GM12875 (cell line): ENCODE measurements at regions not wholly inside any gene's neighbourhood (a gene's known extent, or its start where the extent isn't known, plus 50 kb on each side); places are given as distances from the start of the nearest gene placed in this dataset.

ENCODE experiments used
- H3K4me3 ChIP-seq: one replicate; pipeline ENCODE4 v1.5.1; 2011; ENCODE audit warnings: low read depth, low read length, control low read depth
- TF ChIP-seq, protein P1 (sequence below): IDR thresholded peaks from 2 replicates; pipeline ENCODE4 v1.5.1; 2011; ENCODE audit warnings: low read depth, mild to moderate bottlenecking, control low read depth, inconsistent platforms, low read length, moderate library complexity, borderline replicate concordance; ENCODE audit not compliant: insufficient read depth

DNA sequence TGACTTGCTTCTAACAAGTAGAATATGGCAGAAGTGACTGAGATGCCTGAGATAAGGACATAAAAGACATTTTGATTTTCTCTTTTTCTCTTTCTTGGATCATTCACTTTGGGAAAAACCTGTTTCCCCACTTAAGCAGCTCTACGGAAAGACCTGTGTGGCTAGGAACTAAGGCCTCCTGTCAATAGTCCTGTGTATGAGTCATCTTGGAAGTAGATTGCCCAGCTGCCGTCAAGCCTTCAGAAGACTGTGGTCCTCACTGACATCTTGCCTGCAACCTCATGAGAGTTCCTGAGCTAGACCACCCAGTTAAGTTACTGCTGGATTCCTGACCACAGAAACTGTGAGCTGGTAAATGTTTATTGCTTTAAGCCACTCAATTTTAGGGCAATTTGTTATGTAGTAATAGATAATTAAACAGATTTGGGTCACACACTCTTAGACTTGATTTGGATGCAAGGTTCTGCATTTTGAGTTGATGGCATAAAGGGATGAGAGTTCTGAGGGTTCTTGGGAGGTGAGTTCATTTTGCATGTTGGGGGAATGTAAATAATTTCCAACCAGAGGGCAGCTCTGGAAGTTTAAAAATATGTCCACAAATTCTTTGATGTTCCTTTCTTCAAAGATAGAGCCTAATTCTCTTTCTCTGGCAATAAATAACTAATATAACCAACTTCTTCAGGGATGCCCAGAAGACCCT, 229.2 kb downstream of the SQOR start:
- TF ChIP-seq, protein P1, sequence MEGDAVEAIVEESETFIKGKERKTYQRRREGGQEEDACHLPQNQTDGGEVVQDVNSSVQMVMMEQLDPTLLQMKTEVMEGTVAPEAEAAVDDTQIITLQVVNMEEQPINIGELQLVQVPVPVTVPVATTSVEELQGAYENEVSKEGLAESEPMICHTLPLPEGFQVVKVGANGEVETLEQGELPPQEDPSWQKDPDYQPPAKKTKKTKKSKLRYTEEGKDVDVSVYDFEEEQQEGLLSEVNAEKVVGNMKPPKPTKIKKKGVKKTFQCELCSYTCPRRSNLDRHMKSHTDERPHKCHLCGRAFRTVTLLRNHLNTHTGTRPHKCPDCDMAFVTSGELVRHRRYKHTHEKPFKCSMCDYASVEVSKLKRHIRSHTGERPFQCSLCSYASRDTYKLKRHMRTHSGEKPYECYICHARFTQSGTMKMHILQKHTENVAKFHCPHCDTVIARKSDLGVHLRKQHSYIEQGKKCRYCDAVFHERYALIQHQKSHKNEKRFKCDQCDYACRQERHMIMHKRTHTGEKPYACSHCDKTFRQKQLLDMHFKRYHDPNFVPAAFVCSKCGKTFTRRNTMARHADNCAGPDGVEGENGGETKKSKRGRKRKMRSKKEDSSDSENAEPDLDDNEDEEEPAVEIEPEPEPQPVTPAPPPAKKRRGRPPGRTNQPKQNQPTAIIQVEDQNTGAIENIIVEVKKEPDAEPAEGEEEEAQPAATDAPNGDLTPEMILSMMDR: no peak
- H3K4me3 ChIP-seq: no peak overlapping the region

DNA sequence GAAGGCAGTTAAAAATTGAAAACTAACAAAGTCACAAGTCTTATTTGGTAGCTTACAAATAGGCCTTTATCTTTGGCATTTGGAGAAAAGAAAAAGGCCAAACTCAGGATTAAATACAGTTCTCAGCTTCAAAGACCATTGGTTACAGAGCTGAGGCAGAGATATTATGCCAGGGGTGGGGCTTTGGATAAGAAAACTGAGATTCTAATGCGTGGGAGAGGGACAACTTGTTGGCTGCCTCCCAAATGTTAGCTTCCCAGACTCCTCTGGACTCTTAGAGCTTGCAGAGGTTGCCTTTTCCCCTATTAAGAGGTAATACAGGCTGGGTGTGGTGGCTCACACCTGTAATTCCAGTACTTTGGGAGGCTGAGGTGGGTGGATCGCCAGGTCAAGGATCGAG, 231.8 kb downstream of the SQOR start:
- TF ChIP-seq, protein P1: no peak
- H3K4me3 ChIP-seq: no peak overlapping the region

DNA sequence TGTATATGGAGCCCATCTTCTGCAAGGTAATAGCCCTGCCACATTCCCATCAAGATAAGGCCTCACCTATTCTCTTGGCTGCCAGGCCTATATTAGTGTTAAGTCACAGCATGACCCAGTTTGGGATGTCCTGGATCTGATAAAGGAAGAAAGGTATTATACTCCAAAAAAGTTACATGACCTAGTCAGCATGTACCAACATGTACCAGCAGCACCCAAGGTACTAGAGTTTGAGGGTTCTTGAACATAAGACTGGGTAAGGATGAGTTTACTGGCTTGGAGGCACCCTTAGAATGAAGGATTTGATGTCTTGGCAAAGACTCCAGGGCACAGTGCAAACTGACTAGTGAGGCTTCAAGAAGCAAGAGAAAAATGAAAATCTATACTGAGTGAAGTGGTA, 232.5 kb downstream of the SQOR start:
- TF ChIP-seq, protein P1: no peak
- no peak overlapping the region for H3K4me3 ChIP-seq

GRCh38 chr15:45868109-45868691, 233.4 kb downstream of the SQOR start:
- no peak overlapping the region for H3K4me3 ChIP-seq
- TF ChIP-seq, protein P1: no peak

GRCh38 chr15:45869034-45869668, 234.3 kb downstream of the SQOR start:
- H3K4me3 ChIP-seq: no peak overlapping the region
- TF ChIP-seq, protein P1: no peak

DNA sequence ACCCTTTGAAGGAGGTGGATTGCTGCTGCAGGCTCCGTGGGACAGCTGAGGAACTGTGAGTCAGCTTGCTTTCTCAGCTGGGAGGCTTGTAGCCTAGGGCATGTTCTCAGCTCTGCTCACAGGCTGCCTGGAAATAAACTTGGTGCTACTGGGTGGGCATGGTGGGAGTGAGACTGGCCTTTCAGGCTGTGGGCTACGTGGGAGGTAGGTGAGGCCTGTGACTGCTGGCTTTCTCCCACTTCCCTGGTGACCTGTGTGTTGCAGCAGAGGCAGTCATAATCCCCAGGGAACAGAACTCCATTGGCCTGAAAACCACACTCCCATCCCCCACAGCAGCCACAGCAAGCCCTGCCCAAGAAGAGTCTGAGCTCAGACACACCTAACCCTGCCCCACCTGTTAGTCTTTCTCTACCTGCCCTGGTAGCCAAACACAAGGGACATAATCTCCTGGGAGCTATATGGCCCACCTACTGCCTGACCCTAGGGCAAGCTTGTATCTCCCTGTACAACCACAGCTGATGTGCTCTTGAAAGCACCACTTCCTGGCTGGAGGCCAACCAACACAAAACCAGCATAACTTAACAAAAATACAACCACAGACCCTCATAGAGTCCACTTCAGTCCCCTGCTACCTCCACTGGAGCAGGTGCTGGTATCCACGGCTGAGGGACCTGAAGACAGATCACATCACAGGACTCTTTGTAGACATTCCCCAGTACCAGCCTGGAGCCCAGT, 236.5 kb downstream of the SQOR start:
- TF ChIP-seq, protein P1: no peak
- no peak overlapping the region for H3K4me3 ChIP-seq
